ENCODE measurements at regions not wholly inside any gene's neighbourhood (a gene's known extent, or its start where the extent isn't known, plus 50 kb on each side); places are given as distances from the start of the nearest gene placed in this dataset.

DNA sequence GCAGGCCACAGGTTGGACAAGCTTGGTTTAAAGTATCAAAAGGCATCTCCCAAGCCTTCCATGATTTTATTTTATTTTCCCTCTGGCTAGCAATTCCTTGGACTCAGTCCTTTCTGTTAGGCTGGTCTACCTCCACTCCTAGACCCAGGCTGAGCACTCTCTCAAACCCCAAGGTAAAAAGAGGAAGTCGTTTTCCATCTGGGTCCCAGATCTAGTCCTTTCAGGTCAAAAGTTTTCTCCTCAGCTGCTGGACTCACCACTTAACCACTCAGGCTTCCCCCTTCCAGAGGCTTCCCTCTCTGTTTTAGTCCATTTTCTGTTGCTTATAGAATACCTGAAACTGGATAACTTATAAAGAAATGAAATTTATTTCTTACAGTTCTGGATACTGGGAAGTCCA is 252.3 kb upstream of the MKLN1 start:
- no peak for TF ChIP-seq EZH2 (IDR thresholded peaks at IDR 0.05)
- TF ChIP-seq CTCF (IDR thresholded peaks at IDR 0.05 in 2 of 3, conservative IDR thresholded peaks at IDR 0.05 in 1 of 3; ENCODE audit: borderline replicate concordance in 1 of 3, insufficient read depth in 1 of 3, low read depth in 2 of 3, low read length in 2 of 3), result no peak
- no peak for TF ChIP-seq JUND (IDR thresholded peaks at IDR 0.05)
- TF ChIP-seq POLR2A (IDR thresholded peaks at IDR 0.05; ENCODE audit: borderline replicate concordance, extremely low read depth, insufficient read depth, insufficient read length), result no peak
- no peak for TF ChIP-seq ATF3 (IDR thresholded peaks at IDR 0.05)
- TF ChIP-seq SRF (IDR thresholded peaks at IDR 0.05; ENCODE audit: low read depth), result no peak
- no peak for TF ChIP-seq SP1 (IDR thresholded peaks at IDR 0.05; ENCODE audit: low read depth)
- TF ChIP-seq, protein P1, sequence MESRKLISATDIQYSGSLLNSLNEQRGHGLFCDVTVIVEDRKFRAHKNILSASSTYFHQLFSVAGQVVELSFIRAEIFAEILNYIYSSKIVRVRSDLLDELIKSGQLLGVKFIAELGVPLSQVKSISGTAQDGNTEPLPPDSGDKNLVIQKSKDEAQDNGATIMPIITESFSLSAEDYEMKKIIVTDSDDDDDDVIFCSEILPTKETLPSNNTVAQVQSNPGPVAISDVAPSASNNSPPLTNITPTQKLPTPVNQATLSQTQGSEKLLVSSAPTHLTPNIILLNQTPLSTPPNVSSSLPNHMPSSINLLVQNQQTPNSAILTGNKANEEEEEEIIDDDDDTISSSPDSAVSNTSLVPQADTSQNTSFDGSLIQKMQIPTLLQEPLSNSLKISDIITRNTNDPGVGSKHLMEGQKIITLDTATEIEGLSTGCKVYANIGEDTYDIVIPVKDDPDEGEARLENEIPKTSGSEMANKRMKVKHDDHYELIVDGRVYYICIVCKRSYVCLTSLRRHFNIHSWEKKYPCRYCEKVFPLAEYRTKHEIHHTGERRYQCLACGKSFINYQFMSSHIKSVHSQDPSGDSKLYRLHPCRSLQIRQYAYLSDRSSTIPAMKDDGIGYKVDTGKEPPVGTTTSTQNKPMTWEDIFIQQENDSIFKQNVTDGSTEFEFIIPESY (IDR thresholded peaks at IDR 0.05; ENCODE audit: extremely low read depth, insufficient replicate concordance, low read length), result no peak
- no peak for TF ChIP-seq YY1 (IDR thresholded peaks at IDR 0.05; ENCODE audit: extremely low read depth, insufficient replicate concordance, low read depth, low read length)
- no peak for TF ChIP-seq MAX (IDR thresholded peaks at IDR 0.05)
- no peak for TF ChIP-seq POLR2AphosphoS5 (IDR thresholded peaks at IDR 0.05; ENCODE audit: low read depth, low read length)
